ENCODE measurements at regions not wholly inside any gene's neighbourhood (a gene's known extent, or its start where the extent isn't known, plus 50 kb on each side); places are given as distances from the start of the nearest gene placed in this dataset.

DNA sequence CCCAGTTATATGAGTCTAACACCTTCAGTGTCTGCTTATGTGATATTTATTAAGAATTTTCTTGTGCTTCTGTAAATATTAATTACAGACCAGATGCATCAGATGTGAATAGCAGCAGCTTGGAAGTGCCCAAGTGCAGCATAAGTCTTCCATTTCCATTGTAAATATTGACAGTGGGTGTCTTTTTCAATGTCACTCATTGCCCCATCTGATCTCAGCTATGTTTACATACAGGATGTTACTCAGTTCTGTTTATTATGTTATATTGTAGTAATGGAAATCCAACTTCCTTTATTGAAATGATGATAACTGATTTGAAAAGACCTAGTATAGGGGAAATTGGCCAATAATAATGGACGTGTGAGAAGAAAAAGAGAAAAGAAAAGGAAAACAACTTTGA lies 296.7 kb downstream of the SAMD5 start:
- DNase-seq (ENCODE audit: low read depth, low spot score), result no peak
- H3K36me3 ChIP-seq (ENCODE audit: insufficient read depth, insufficient read length, low read length), result no peaks in the 10 kb centered on the region
- peaks cover 7% of the 10 kb centered on the region for H3K9me3 ChIP-seq (ENCODE audit: insufficient read depth, low read length)
- no peak for TF ChIP-seq YY1 (IDR thresholded peaks at IDR 0.05; ENCODE audit: insufficient read depth, insufficient read length)
- no peak for TF ChIP-seq ZNF274 (IDR thresholded peaks at IDR 0.05; ENCODE audit: low read depth, low read length)
- TF ChIP-seq SUZ12 (IDR thresholded peaks at IDR 0.05; ENCODE audit: extremely low read depth, insufficient read depth, insufficient read length), result no peak
- no peaks in the 10 kb centered on the region for H3K27me3 ChIP-seq (ENCODE audit: insufficient read depth, insufficient read length)
- no peak overlapping the region for H3K4me3 ChIP-seq (ENCODE audit: insufficient read length, low read depth)
- no peak overlapping the region for H3K9ac ChIP-seq (ENCODE audit: insufficient read length, low read depth)
- no peaks in the 10 kb centered on the region for H3K4me1 ChIP-seq (ENCODE audit: insufficient read depth, insufficient read length)

DNA sequence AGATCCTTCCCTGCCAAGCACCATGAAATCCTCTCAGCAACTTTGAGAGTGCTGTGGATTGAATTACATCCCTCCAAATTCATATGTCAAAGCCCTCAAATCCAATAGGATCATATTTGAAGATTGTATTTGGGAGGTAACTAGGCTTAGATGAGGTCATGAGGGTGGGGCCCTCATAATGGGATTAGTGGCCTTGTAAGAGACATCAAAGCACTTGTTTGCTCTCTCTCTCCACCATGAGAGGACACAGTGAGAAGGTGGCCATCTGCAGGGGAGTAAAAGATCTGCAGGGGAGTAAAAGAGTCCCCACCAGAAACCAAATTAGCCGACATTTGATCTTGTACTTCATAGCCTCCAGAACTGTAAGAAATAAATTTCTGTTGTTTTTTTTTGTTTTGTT lies 298.2 kb downstream of the SAMD5 start:
- no peak for TF ChIP-seq YY1 (IDR thresholded peaks at IDR 0.05; ENCODE audit: insufficient read depth, insufficient read length)
- TF ChIP-seq SUZ12 (IDR thresholded peaks at IDR 0.05; ENCODE audit: extremely low read depth, insufficient read depth, insufficient read length), result no peak
- TF ChIP-seq ZNF274 (IDR thresholded peaks at IDR 0.05; ENCODE audit: low read depth, low read length), result no peak
- Histone ChIP-seq H3K9me3 (ENCODE audit: insufficient read depth, low read length) (peaks cover 7% of the 10 kb centered on the region), H3K4me3 (ENCODE audit: insufficient read length, low read depth) (no peak overlapping the region), H3K36me3 (ENCODE audit: insufficient read depth, insufficient read length, low read length) (no peaks in the 10 kb centered on the region), H3K9ac (ENCODE audit: insufficient read length, low read depth) (no peak overlapping the region), H3K4me1 (ENCODE audit: insufficient read depth, insufficient read length) (no peaks in the 10 kb centered on the region), H3K27me3 (ENCODE audit: insufficient read depth, insufficient read length) (no peaks in the 10 kb centered on the region)
- DNase-seq (ENCODE audit: low read depth, low spot score), result no peak

DNA sequence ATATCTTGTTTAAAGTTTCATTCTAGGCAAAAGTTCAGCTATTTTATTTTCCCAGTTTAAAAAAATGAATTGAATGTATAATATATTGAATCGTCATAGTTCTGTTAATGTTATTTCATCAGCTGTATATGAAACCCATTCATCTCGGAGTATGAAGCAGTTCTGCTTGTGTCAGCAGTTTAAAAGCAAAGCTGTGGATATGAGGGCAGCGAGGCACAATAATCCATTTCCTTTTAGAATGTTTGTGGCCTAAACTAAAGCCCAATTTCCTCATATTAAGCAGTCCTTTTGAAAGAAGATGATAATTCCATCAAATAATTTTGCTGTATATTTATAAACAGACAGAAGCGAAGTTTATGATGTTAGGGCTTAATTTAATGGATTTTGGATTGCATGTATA lies 300.1 kb downstream of the SAMD5 start:
- no peak for DNase-seq (ENCODE audit: low read depth, low spot score)
- TF ChIP-seq SUZ12 (IDR thresholded peaks at IDR 0.05; ENCODE audit: extremely low read depth, insufficient read depth, insufficient read length) (no peak), YY1 (IDR thresholded peaks at IDR 0.05; ENCODE audit: insufficient read depth, insufficient read length) (no peak), ZNF274 (IDR thresholded peaks at IDR 0.05; ENCODE audit: low read depth, low read length) (no peak)
- Histone ChIP-seq H3K27me3 (ENCODE audit: insufficient read depth, insufficient read length) (no peaks in the 10 kb centered on the region), H3K4me3 (ENCODE audit: insufficient read length, low read depth) (no peak overlapping the region), H3K9ac (ENCODE audit: insufficient read length, low read depth) (no peak overlapping the region), H3K36me3 (ENCODE audit: insufficient read depth, insufficient read length, low read length) (no peaks in the 10 kb centered on the region), H3K4me1 (ENCODE audit: insufficient read depth, insufficient read length) (no peaks in the 10 kb centered on the region), H3K9me3 (ENCODE audit: insufficient read depth, low read length) (peaks cover 7% of the 10 kb centered on the region)

DNA sequence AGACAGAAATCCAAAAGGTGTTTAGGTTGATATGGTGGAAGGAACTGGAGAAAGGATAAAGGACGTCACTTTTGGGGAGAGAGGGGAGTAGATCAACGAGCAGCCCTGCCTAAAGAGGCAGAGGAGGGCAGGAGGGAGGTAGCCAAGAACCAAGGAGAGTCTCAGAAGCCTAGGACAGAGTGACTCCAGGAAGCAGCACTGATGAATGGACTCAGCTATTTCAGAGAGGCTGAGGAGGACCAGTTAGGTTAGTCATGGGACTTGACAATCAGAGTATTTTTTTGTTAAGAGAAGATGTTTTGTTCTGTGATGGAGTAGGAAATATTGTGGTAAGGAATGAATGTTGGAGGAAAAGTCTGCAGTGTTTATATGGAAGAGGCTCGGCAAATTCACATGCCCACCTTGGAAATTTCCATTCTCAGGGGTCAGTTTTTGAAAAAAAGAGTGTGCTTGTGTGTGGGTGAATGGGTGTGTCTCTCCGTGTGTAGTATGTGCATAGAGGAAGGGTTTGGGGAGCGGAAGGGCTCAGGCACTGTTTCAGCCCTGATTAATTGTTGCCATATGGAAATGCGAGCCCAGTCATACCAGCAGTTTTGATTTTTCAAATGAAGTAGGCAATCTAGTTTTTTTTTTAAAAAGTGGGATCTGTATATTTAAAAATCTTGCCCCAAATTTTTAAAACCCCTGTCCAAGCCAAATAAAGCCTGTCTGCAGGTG lies 303.6 kb downstream of the SAMD5 start:
- Histone ChIP-seq H3K36me3 (ENCODE audit: insufficient read depth, insufficient read length, low read length) (no peaks in the 10 kb centered on the region), H3K4me1 (ENCODE audit: insufficient read depth, insufficient read length) (no peaks in the 10 kb centered on the region), H3K4me3 (ENCODE audit: insufficient read length, low read depth) (no peak overlapping the region), H3K27me3 (ENCODE audit: insufficient read depth, insufficient read length) (no peaks in the 10 kb centered on the region), H3K9ac (ENCODE audit: insufficient read length, low read depth) (no peak overlapping the region), H3K9me3 (ENCODE audit: insufficient read depth, low read length) (no peaks in the 10 kb centered on the region)
- DNase-seq (ENCODE audit: low read depth, low spot score), result no peak
- no peak for TF ChIP-seq ZNF274 (IDR thresholded peaks at IDR 0.05; ENCODE audit: low read depth, low read length)
- TF ChIP-seq YY1 (IDR thresholded peaks at IDR 0.05; ENCODE audit: insufficient read depth, insufficient read length), result no peak
- TF ChIP-seq SUZ12 (IDR thresholded peaks at IDR 0.05; ENCODE audit: extremely low read depth, insufficient read depth, insufficient read length), result no peak

DNA sequence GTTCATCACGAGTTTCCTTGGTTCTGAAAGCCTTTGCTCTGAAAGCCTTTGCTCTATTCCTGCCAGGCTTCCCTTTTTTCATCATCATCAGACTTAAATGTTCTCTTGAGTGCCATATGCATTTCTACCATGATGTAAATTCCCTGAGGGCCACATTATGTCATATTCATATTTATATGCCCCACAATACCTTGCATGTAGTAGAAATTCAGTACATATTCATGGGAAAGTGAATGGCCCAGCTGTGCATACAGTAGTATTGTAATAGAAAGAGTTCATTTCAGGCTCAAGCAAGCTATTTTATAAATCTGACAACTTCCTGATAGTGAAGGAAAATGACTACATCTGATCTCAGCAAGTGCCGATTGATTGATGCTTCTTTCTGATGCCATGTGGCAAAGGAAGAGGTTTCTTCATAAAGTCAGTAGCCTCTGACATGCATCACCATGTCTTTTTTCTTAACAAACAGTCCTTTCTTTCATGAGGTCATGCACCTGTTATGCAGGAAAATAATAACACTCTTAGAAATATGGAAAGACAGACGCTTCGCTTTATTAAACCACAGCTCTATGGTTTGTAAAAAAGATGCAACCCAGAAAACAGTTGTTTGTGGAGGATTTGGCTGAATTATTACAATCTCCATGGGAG lies 308.7 kb downstream of the SAMD5 start:
- no peak for DNase-seq (ENCODE audit: low read depth, low spot score)
- Histone ChIP-seq H3K27me3 (ENCODE audit: insufficient read depth, insufficient read length) (no peaks in the 10 kb centered on the region), H3K36me3 (ENCODE audit: insufficient read depth, insufficient read length, low read length) (no peaks in the 10 kb centered on the region), H3K9ac (ENCODE audit: insufficient read length, low read depth) (no peak overlapping the region), H3K4me1 (ENCODE audit: insufficient read depth, insufficient read length) (no peaks in the 10 kb centered on the region), H3K4me3 (ENCODE audit: insufficient read length, low read depth) (no peak overlapping the region), H3K9me3 (ENCODE audit: insufficient read depth, low read length) (no peaks in the 10 kb centered on the region)
- TF ChIP-seq SUZ12 (IDR thresholded peaks at IDR 0.05; ENCODE audit: extremely low read depth, insufficient read depth, insufficient read length) (no peak), ZNF274 (IDR thresholded peaks at IDR 0.05; ENCODE audit: low read depth, low read length) (no peak), YY1 (IDR thresholded peaks at IDR 0.05; ENCODE audit: insufficient read depth, insufficient read length) (no peak)

DNA sequence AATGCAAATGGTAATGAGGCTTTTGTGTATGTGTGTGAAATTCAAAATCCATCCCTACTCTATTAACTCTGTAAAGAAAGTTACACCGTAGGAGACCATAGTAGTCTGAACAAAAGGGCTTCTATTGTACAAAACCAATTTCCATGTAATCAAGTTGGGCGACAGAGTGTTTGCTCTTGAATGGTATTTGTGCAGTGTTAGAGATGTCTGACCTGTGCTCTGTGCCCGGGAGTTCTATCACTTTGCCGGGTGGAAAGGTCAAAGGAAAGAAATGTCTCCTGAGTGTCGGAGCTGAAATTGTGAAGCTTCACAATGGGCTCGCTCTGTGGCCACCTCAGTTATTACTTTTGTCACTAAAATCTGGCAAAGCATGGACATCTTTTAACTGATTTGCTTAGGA lies 312.0 kb downstream of the SAMD5 start:
- Histone ChIP-seq H3K27me3 (ENCODE audit: insufficient read depth, insufficient read length) (no peaks in the 10 kb centered on the region), H3K36me3 (ENCODE audit: insufficient read depth, insufficient read length, low read length) (no peaks in the 10 kb centered on the region), H3K4me3 (ENCODE audit: insufficient read length, low read depth) (no peak overlapping the region), H3K9ac (ENCODE audit: insufficient read length, low read depth) (no peak overlapping the region), H3K9me3 (ENCODE audit: insufficient read depth, low read length) (no peaks in the 10 kb centered on the region), H3K4me1 (ENCODE audit: insufficient read depth, insufficient read length) (no peaks in the 10 kb centered on the region)
- no peak for TF ChIP-seq YY1 (IDR thresholded peaks at IDR 0.05; ENCODE audit: insufficient read depth, insufficient read length)
- no peak for TF ChIP-seq ZNF274 (IDR thresholded peaks at IDR 0.05; ENCODE audit: low read depth, low read length)
- no peak for TF ChIP-seq SUZ12 (IDR thresholded peaks at IDR 0.05; ENCODE audit: extremely low read depth, insufficient read depth, insufficient read length)
- DNase-seq (ENCODE audit: low read depth, low spot score), result no peak

DNA sequence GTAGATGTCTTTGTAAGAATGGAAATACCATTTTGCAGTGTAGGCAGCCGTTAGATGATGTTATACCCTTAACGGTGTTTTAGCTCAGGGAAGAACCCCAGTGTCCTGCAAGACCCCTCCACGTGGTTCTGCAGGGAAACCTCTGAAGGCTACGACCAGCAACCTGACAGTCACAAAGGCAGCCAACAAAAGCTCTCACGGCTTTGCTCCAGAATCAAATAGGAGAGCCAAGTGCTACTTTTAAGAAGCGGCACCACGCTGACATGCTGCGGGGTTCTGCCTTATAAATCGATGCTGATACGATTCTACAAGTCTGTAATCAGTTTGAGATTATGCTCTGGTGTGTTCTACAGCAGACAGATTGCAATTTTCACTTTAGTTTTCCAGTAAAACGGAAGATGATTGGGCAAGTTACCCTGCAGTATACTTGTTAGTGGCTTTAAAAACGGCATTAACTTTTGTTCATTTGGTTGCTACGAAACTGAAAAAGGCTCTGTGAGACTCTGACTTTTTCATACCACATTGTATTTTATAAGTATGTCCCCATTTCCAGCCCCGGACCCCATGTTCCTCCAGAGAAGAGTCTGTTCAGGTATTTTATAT lies 312.9 kb downstream of the SAMD5 start:
- no peak overlapping the region for H3K4me3 ChIP-seq (ENCODE audit: insufficient read length, low read depth)
- H3K36me3 ChIP-seq (ENCODE audit: insufficient read depth, insufficient read length, low read length), result no peaks in the 10 kb centered on the region
- TF ChIP-seq SUZ12 (IDR thresholded peaks at IDR 0.05; ENCODE audit: extremely low read depth, insufficient read depth, insufficient read length), result no peak
- TF ChIP-seq ZNF274 (IDR thresholded peaks at IDR 0.05; ENCODE audit: low read depth, low read length), result no peak
- no peak for TF ChIP-seq YY1 (IDR thresholded peaks at IDR 0.05; ENCODE audit: insufficient read depth, insufficient read length)
- no peak overlapping the region for H3K9ac ChIP-seq (ENCODE audit: insufficient read length, low read depth)
- no peaks in the 10 kb centered on the region for H3K4me1 ChIP-seq (ENCODE audit: insufficient read depth, insufficient read length)
- no peaks in the 10 kb centered on the region for H3K9me3 ChIP-seq (ENCODE audit: insufficient read depth, low read length)
- DNase-seq (ENCODE audit: low read depth, low spot score), result no peak
- no peaks in the 10 kb centered on the region for H3K27me3 ChIP-seq (ENCODE audit: insufficient read depth, insufficient read length)

Data from NT2/D1 (cell line).